ENCODE measurements at regions not wholly inside any gene's neighbourhood (a gene's known extent, or its start where the extent isn't known, plus 50 kb on each side); places are given as distances from the start of the nearest gene placed in this dataset.

DNA sequence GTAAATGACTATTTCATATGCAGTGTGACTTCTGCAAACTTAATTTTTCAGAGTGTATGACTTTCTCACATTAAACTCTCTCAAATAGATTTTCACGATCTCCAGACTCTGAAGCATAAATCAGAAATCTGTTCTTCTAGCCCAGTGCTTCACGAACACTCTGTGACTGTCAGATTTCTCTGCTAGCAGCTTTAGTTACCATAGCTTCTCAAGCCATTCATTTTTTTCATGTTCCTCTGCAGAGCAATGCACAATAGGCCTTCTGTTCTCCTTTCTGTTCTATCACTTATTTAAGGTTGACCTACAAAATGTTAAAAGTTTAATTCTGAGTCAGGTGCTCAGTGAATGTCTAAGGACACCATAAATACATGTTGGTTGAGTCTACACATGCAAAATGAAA is 1102.2 kb downstream of the TUSC7 start:
- H3K27me3 Mint-ChIP-seq (ENCODE audit: insufficient read depth, unreplicated experiment): no peaks in the 10 kb centered on the region
- no peak overlapping the region for H3K4me3 Mint-ChIP-seq (ENCODE audit: unreplicated experiment)
- H3K36me3 Mint-ChIP-seq (ENCODE audit: insufficient read depth, unreplicated experiment): no peaks in the 10 kb centered on the region
- ChIA-PET POLR2A (no interaction called here), CTCF (no interaction called here)
- H3K27ac Mint-ChIP-seq (ENCODE audit: unreplicated experiment): no peak overlapping the region
- H3K4me1 Mint-ChIP-seq (ENCODE audit: low read depth, unreplicated experiment): no peaks in the 10 kb centered on the region
- H3K4me1 ChIP-seq: no peaks in the 10 kb centered on the region
- H3K9me3 ChIP-seq: no peaks in the 10 kb centered on the region
- TF ChIP-seq, protein P1, sequence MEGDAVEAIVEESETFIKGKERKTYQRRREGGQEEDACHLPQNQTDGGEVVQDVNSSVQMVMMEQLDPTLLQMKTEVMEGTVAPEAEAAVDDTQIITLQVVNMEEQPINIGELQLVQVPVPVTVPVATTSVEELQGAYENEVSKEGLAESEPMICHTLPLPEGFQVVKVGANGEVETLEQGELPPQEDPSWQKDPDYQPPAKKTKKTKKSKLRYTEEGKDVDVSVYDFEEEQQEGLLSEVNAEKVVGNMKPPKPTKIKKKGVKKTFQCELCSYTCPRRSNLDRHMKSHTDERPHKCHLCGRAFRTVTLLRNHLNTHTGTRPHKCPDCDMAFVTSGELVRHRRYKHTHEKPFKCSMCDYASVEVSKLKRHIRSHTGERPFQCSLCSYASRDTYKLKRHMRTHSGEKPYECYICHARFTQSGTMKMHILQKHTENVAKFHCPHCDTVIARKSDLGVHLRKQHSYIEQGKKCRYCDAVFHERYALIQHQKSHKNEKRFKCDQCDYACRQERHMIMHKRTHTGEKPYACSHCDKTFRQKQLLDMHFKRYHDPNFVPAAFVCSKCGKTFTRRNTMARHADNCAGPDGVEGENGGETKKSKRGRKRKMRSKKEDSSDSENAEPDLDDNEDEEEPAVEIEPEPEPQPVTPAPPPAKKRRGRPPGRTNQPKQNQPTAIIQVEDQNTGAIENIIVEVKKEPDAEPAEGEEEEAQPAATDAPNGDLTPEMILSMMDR (IDR thresholded peaks at IDR 0.05; ENCODE audit: insufficient read depth in 1 of 2, low read depth in 1 of 2, low read length in 1 of 2, severe bottlenecking in 1 of 2, unreplicated experiment in 1 of 2): no peak
- BruUV-seq (replicated peaks): no TSS peak
- no peak overlapping the region for H3K4me3 ChIP-seq (ENCODE audit: low read depth, low read length)
- H3K27me3 ChIP-seq (replicated peaks; ENCODE audit: control insufficient read depth, insufficient read depth, low read length): no peaks in the 10 kb centered on the region
- DNase-seq: no peak
- no peaks in the 10 kb centered on the region for H3K9me3 Mint-ChIP-seq (ENCODE audit: unreplicated experiment)
- no peaks in the 10 kb centered on the region for H3K36me3 ChIP-seq (ENCODE audit: control insufficient read depth, insufficient read depth, low read length)
- intact Hi-C loops (cut with micrococcal nuclease; ENCODE audit: unreplicated experiment): no loop called here

DNA sequence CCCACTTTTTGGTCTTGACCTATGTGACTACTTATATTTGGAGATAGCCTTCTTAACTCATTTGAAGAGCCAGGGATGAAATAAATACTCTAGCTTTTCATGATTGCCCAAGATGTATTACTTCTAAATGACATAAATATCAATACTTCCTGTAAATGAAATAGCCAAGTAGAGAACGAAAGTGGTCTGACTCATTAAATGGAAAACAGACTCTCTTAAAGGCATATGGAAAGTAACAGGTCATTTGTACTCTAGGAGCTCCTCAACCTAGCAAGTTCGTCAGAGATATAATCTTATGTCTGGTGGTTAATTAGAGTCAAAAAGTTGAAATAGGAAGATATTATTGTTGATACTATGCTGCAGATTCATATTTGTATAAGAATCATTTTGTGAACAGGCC is 1105.4 kb downstream of the TUSC7 start:
- H3K9me3 ChIP-seq: no peaks in the 10 kb centered on the region
- DNase-seq: no peak
- H3K36me3 Mint-ChIP-seq (ENCODE audit: insufficient read depth, unreplicated experiment): no peaks in the 10 kb centered on the region
- H3K27me3 ChIP-seq (replicated peaks; ENCODE audit: control insufficient read depth, insufficient read depth, low read length): no peaks in the 10 kb centered on the region
- H3K4me3 ChIP-seq (ENCODE audit: low read depth, low read length): no peak overlapping the region
- no peaks in the 10 kb centered on the region for H3K4me1 Mint-ChIP-seq (ENCODE audit: low read depth, unreplicated experiment)
- intact Hi-C loops (cut with micrococcal nuclease; ENCODE audit: unreplicated experiment): no loop called here
- H3K4me1 ChIP-seq: no peaks in the 10 kb centered on the region
- CTCF ChIA-PET: no interaction called here
- no peaks in the 10 kb centered on the region for H3K27me3 Mint-ChIP-seq (ENCODE audit: insufficient read depth, unreplicated experiment)
- H3K27ac Mint-ChIP-seq (ENCODE audit: unreplicated experiment): no peak overlapping the region
- no peak overlapping the region for H3K4me3 Mint-ChIP-seq (ENCODE audit: unreplicated experiment)
- no peaks in the 10 kb centered on the region for H3K36me3 ChIP-seq (ENCODE audit: control insufficient read depth, insufficient read depth, low read length)
- no TSS peak for BruUV-seq (replicated peaks)
- TF ChIP-seq, protein P1 (IDR thresholded peaks at IDR 0.05; ENCODE audit: insufficient read depth in 1 of 2, low read depth in 1 of 2, low read length in 1 of 2, severe bottlenecking in 1 of 2, unreplicated experiment in 1 of 2): no peak
- H3K9me3 Mint-ChIP-seq (ENCODE audit: unreplicated experiment): no peaks in the 10 kb centered on the region
- POLR2A ChIA-PET: no interaction called here

DNA sequence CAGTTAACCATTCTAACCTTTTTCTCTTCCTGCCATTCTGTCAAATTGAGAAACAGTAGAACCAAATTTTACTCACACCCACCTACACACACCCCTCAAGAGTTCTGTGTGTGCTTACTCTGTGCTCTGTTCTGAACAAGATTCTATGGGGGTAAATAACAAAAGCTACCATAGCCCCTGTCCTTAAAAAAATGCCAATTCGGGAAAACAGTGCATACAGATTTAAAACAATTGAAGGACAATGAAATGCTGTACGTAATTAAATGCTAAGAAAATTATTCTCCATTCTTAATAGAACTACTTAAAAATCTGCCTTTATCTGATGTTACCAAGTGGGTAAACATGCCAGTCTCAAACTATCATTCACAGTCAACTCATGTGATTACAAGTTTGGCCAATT is 1107.5 kb downstream of the TUSC7 start:
- ChIA-PET CTCF (no interaction called here), POLR2A (no interaction called here)
- TF ChIP-seq, protein P1 (IDR thresholded peaks at IDR 0.05; ENCODE audit: insufficient read depth in 1 of 2, low read depth in 1 of 2, low read length in 1 of 2, severe bottlenecking in 1 of 2, unreplicated experiment in 1 of 2): no peak
- no peaks in the 10 kb centered on the region for H3K9me3 Mint-ChIP-seq (ENCODE audit: unreplicated experiment)
- no peak overlapping the region for H3K4me3 Mint-ChIP-seq (ENCODE audit: unreplicated experiment)
- Histone ChIP-seq H3K4me1 (no peaks in the 10 kb centered on the region), H3K9me3 (no peaks in the 10 kb centered on the region), H3K4me3 (ENCODE audit: low read depth, low read length) (no peak overlapping the region), H3K36me3 (ENCODE audit: control insufficient read depth, insufficient read depth, low read length) (no peaks in the 10 kb centered on the region), H3K27me3 (replicated peaks; ENCODE audit: control insufficient read depth, insufficient read depth, low read length) (no peaks in the 10 kb centered on the region)
- H3K36me3 Mint-ChIP-seq (ENCODE audit: insufficient read depth, unreplicated experiment): no peaks in the 10 kb centered on the region
- DNase-seq: no peak
- intact Hi-C loops (cut with micrococcal nuclease; ENCODE audit: unreplicated experiment): no loop called here
- H3K4me1 Mint-ChIP-seq (ENCODE audit: low read depth, unreplicated experiment): no peaks in the 10 kb centered on the region
- BruUV-seq (replicated peaks): no TSS peak
- H3K27me3 Mint-ChIP-seq (ENCODE audit: insufficient read depth, unreplicated experiment): no peaks in the 10 kb centered on the region
- H3K27ac Mint-ChIP-seq (ENCODE audit: unreplicated experiment): no peak overlapping the region
